IMR-90 (cell line): ENCODE measurements at regions not wholly inside any gene's neighbourhood (a gene's known extent, or its start where the extent isn't known, plus 50 kb on each side); places are given as distances from the start of the nearest gene placed in this dataset.

Experiments used
- ATAC-seq: fragments of 200-7000 bp; cut with Tn5 transposase; 2 replicates; pipeline ENCODE4 v1.9.1; 2020; ENCODE audit warnings: low read depth, mild to moderate bottlenecking, moderate library complexity
- BruUV-seq: library from RNA; stranded (reverse); fragments of 400-500 nt; replicated peaks from 2 replicates; lab custom pipeline; 2021; lab: Mats Ljungman, UMichigan
- CTCF ChIA-PET: fragments of 300-600 bp; formaldehyde crosslinking; extraction: SDS; loops from one replicate; lab custom pipeline; 2021; ENCODE audit warnings: antibody characterized with exemption; lab: Yijun Ruan, JAX
- POLR2A ChIA-PET: fragments of 300-600 bp; sonication (Branson Sonifier 250); formaldehyde crosslinking; loops from one replicate; lab custom pipeline; 2022; ENCODE audit warnings: antibody characterized with exemption; ENCODE audit not compliant: unreplicated experiment; lab: Charles Lee
- DNase-seq: peaks from one replicate; pipeline ENCODE4 v3.0.0; 2013
- H2AFZ ChIP-seq: replicated peaks from 2 replicates; pipeline ENCODE3; 2013; ENCODE audit warnings: low read length, mild to moderate bottlenecking; ENCODE audit not compliant: poor library complexity
- H2AK5ac ChIP-seq: 2 replicates; pipeline ENCODE4 v1.6.1; 2013; ENCODE audit warnings: low read depth, low read length, inconsistent platforms
- H2AK9ac ChIP-seq: replicated peaks from 2 replicates; pipeline ENCODE3; 2013; ENCODE audit warnings: mild to moderate bottlenecking, low read depth, low read length, moderate library complexity; ENCODE audit not compliant: poor library complexity
- H2BK120ac ChIP-seq: 2 replicates; pipeline ENCODE4 v1.6.1; 2013; ENCODE audit warnings: low read depth, low read length, inconsistent platforms
- H2BK15ac ChIP-seq: 3 replicates; pipeline ENCODE4 v1.6.1; 2013; ENCODE audit warnings: low read depth, low read length, inconsistent platforms
- H2BK20ac ChIP-seq: 2 replicates; pipeline ENCODE4 v1.6.1; 2013; ENCODE audit warnings: low read depth, mild to moderate bottlenecking, inconsistent platforms, low read length, moderate library complexity
- H2BK5ac ChIP-seq: 2 replicates; pipeline ENCODE4 v1.6.1; 2013; ENCODE audit warnings: mild to moderate bottlenecking, low read depth, low read length, inconsistent platforms; ENCODE audit not compliant: poor library complexity, severe bottlenecking
- H3K14ac ChIP-seq: replicated peaks from 2 replicates; pipeline ENCODE4 v1.6.1; 2013; ENCODE audit warnings: low read depth, low read length, inconsistent platforms
- H3K18ac ChIP-seq: 2 replicates; pipeline ENCODE4 v1.6.1; 2013; ENCODE audit warnings: low read depth, low read length, control low read depth
- H3K23ac ChIP-seq: 2 replicates; pipeline ENCODE4 v1.6.1; 2013; ENCODE audit warnings: low read depth, low read length, inconsistent platforms
- H3K27ac ChIP-seq: 2 replicates; pipeline ENCODE4 v1.5.1; 2013; ENCODE audit warnings: mild to moderate bottlenecking, control low read depth, low read length; ENCODE audit not compliant: insufficient read depth
- H3K27me3 ChIP-seq: 2 replicates; pipeline ENCODE4 v1.6.1; 2013; ENCODE audit warnings: low read length; ENCODE audit not compliant: control insufficient read depth, insufficient read depth
- H3K36me3 ChIP-seq: 2 replicates; pipeline ENCODE4 v1.6.1; 2013; ENCODE audit warnings: low read length, mixed read lengths; ENCODE audit not compliant: control insufficient read depth, insufficient read depth
- H3K4ac ChIP-seq: 2 replicates; pipeline ENCODE4 v1.6.1; 2013; ENCODE audit warnings: low read depth, low read length, inconsistent platforms
- H3K4me1 ChIP-seq: 2 replicates; pipeline ENCODE4 v1.6.1; 2013; ENCODE audit warnings: low read length, mixed read lengths; ENCODE audit not compliant: control insufficient read depth, insufficient read depth
- H3K4me2 ChIP-seq: 2 replicates; pipeline ENCODE4 v1.6.1; 2013; ENCODE audit warnings: low read depth, mild to moderate bottlenecking, control low read depth, low read length, moderate library complexity
- H3K4me3 ChIP-seq: 2 replicates; pipeline ENCODE4 v1.5.1; 2013; ENCODE audit warnings: low read depth, mild to moderate bottlenecking, control low read depth, low read length, moderate library complexity; ENCODE audit not compliant: insufficient read depth
- H3K56ac ChIP-seq: 2 replicates; pipeline ENCODE4 v1.6.1; 2013; ENCODE audit warnings: low read length, inconsistent platforms; ENCODE audit not compliant: insufficient read depth; ENCODE audit errors: extremely low read depth
- H3K79me1 ChIP-seq, 2 experiments: 2 replicates each; pipeline ENCODE4 v1.6.1; 2013; ENCODE audit warnings: low read length in 2 of 2, inconsistent platforms in 1 of 2, low read depth in 1 of 2
- H3K9ac ChIP-seq: 2 replicates; pipeline ENCODE4 v1.6.1; 2013; ENCODE audit warnings: low read depth, low read length, control low read depth
- H3K9me1 ChIP-seq: 2 replicates; pipeline ENCODE4 v1.6.1; 2013; ENCODE audit warnings: low read length, inconsistent platforms; ENCODE audit not compliant: insufficient read depth
- H3K9me3 ChIP-seq: 2 replicates; pipeline ENCODE4 v1.6.1; 2013; ENCODE audit warnings: low read length; ENCODE audit not compliant: control insufficient read depth, insufficient read depth
- H4K20me1 ChIP-seq: 2 replicates; pipeline ENCODE4 v1.6.1; 2013; ENCODE audit warnings: low read length, inconsistent platforms; ENCODE audit not compliant: insufficient read depth
- H4K5ac ChIP-seq: 2 replicates; pipeline ENCODE4 v1.6.1; 2013; ENCODE audit warnings: mild to moderate bottlenecking, low read depth, low read length, control low read depth
- H4K8ac ChIP-seq, 2 experiments: 2 replicates each; pipeline ENCODE4 v1.6.1; 2013; ENCODE audit warnings: low read depth in 2 of 2, low read length in 2 of 2, control low read depth in 1 of 2, inconsistent platforms in 1 of 2
- H4K91ac ChIP-seq: 2 replicates; pipeline ENCODE4 v1.6.1; 2013; ENCODE audit warnings: low read depth, low read length, inconsistent platforms; ENCODE audit not compliant: insufficient read depth
- BHLHE40 ChIP-seq: fragments of 150-350 bp; IDR thresholded peaks from 2 replicates; pipeline ENCODE4 v1.6.1; 2016; ENCODE audit warnings: mild to moderate bottlenecking, low read depth, low read length
- CEBPB ChIP-seq: IDR thresholded peaks from 2 replicates; pipeline ENCODE4 v1.6.1; 2012; ENCODE audit warnings: low read depth, low read length, improper control_type of control experiment
- CHD1 ChIP-seq: IDR thresholded peaks from 2 replicates; pipeline ENCODE4 v1.6.1; 2012; ENCODE audit warnings: low read depth, low read length, improper control_type of control experiment
- CTCF ChIP-seq: conservative IDR thresholded peaks from 2 replicates; pipeline ENCODE4 v1.5.1; 2012; ENCODE audit warnings: mild to moderate bottlenecking, low read depth, low read length, improper control_type of control experiment
- FOS ChIP-seq: fragments of 150-350 bp; IDR thresholded peaks from 2 replicates; pipeline ENCODE4 v1.6.1; 2016; ENCODE audit warnings: low read depth, low read length
- MAFK ChIP-seq: IDR thresholded peaks from 2 replicates; pipeline ENCODE4 v1.6.1; 2012; ENCODE audit warnings: low read depth, low read length, improper control_type of control experiment
- MAZ ChIP-seq: IDR thresholded peaks from 2 replicates; pipeline ENCODE4 v1.6.1; 2012; ENCODE audit warnings: low read depth, mild to moderate bottlenecking, low read length, improper control_type of control experiment, moderate library complexity, borderline replicate concordance
- MXI1 ChIP-seq: IDR thresholded peaks from 2 replicates; pipeline ENCODE4 v1.6.1; 2012; ENCODE audit warnings: low read depth, mild to moderate bottlenecking, low read length, moderate library complexity, borderline replicate concordance
- NFE2L2 ChIP-seq: fragments of 150-350 bp; IDR thresholded peaks from 2 replicates; pipeline ENCODE4 v1.6.1; 2016; ENCODE audit warnings: low read depth, mild to moderate bottlenecking, low read length
- POLR2A ChIP-seq: IDR thresholded peaks from 2 replicates; pipeline ENCODE4 v1.6.1; 2012; ENCODE audit warnings: mild to moderate bottlenecking, low read depth, low read length
- RAD21 ChIP-seq: IDR thresholded peaks from 2 replicates; pipeline ENCODE4 v1.6.1; 2012; ENCODE audit warnings: low read length, improper control_type of control experiment
- RCOR1 ChIP-seq: IDR thresholded peaks from 2 replicates; pipeline ENCODE4 v1.6.1; 2012; ENCODE audit warnings: mild to moderate bottlenecking, low read length, improper control_type of control experiment; ENCODE audit not compliant: insufficient replicate concordance
- RFX5 ChIP-seq: IDR thresholded peaks from 2 replicates; pipeline ENCODE4 v1.8.0; 2012; ENCODE audit warnings: low read depth, mild to moderate bottlenecking, low read length, moderate library complexity
- SMC3 ChIP-seq: fragments of 150-350 bp; IDR thresholded peaks from 2 replicates; pipeline ENCODE4 v1.6.1; 2016; ENCODE audit warnings: low read depth, mild to moderate bottlenecking, antibody characterized with exemption, low read length, moderate library complexity
- USF2 ChIP-seq: fragments of 150-350 bp; IDR thresholded peaks from 2 replicates; pipeline ENCODE4 v1.6.1; 2017; ENCODE audit warnings: mild to moderate bottlenecking, antibody characterized with exemption, low read length, low read depth
- WGBS, 2 experiments: methylation state at CpG; one replicate each; pipeline versions ENCODE4 v1.1.5 to v1.1.7; 2013; ENCODE audit warnings: missing lambda C conversion rate in 2 of 2; ENCODE audit not compliant: insufficient read length in 1 of 2; ENCODE audit errors: extremely low coverage in 2 of 2; 5-methylcytosine and 5-hydroxymethylcytosine counted together
- dilution Hi-C: fragments of 300-500 bp; cut with HindIII; formaldehyde crosslinking; loops from one replicate; pipeline ENCODE4 v1.14.3; 2018; ENCODE audit warnings: low sequenced_read_pairs; ENCODE audit not compliant: unreplicated experiment
- in situ Hi-C: fragments of 300-500 bp; cut with MboI; formaldehyde crosslinking; loops from 3 replicates; pipeline ENCODE4 v1.14.3; 2019; ENCODE audit warnings: low sequenced_read_pairs, inconsistent platforms, mixed read lengths
- intact Hi-C: fragments of 100-400 bp; cut with micrococcal nuclease; formaldehyde crosslinking; loops from 2 replicates; pipeline ENCODE4 v1.10.0; 2022
- TF ChIP-seq, protein P1 (sequence below): fragments of 150-350 bp; IDR thresholded peaks from 2 replicates; pipeline ENCODE4 v1.6.1; 2016; ENCODE audit warnings: low read depth, mild to moderate bottlenecking, low read length, moderate library complexity, borderline replicate concordance

DNA sequence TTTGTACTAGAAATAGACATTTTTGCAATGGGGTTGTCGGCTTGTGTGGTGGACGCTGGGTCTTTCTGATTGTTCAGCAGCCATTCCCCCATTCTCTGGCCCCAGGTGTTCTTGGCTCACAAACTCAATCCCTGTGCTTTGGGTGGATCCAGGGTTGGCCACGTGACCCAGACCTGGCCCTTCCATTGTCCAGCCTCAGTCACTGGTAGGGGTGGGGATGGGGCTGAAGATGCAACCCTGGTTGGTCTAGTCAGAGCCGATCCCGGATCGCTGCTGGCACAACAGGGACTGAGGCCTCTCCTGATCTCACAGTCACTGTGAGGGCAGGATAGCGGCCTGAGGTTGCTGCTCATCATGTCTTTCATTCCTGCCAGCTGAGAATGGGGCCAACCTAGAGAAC is 365.3 kb upstream of the SULF2 start:
- Histone ChIP-seq H3K9me1 (no peaks in the 10 kb centered on the region), H3K4me1 (no peaks in the 10 kb centered on the region), H3K4me3 (no peak overlapping the region), H3K79me1 (no peaks in the 10 kb centered on the region), H2BK15ac (no peak overlapping the region), H3K14ac (no peak overlapping the region), H4K91ac (no peak overlapping the region), H2AFZ (no peak overlapping the region), H3K4me2 (no peak overlapping the region), H2BK120ac (no peak overlapping the region), H4K20me1 (no peaks in the 10 kb centered on the region), H2BK20ac (no peak overlapping the region), H4K8ac (no peak overlapping the region), H3K18ac (no peak overlapping the region), H3K9me3 (peaks cover 4% of the 10 kb centered on the region; the same call in 1 of the 2 replicates), H3K56ac (no peak overlapping the region), H3K36me3 (no peaks in the 10 kb centered on the region), H2AK5ac (no peak overlapping the region), H3K27me3 (peaks cover 2% of the 10 kb centered on the region; the same call in 1 of the 2 replicates), H3K9ac (no peak overlapping the region), H2AK9ac (no peak overlapping the region), H2BK5ac (no peak overlapping the region), H4K5ac (no peak overlapping the region), H3K4ac (no peak overlapping the region), H3K23ac (no peak overlapping the region), H3K27ac (no peak overlapping the region)
- 0% methylated on average over 1 of the region's 7 CpGs; no CpG with 5 or more reads in 1 of the 2 experiments for WGBS, 2 experiments
- no TSS peak for BruUV-seq
- dilution Hi-C loops (no loop called here), intact Hi-C loops (no loop called here), in situ Hi-C loops (no loop called here)
- CTCF ChIA-PET: no interaction called here
- POLR2A ChIA-PET: no interaction called here
- TF ChIP-seq, protein P1, sequence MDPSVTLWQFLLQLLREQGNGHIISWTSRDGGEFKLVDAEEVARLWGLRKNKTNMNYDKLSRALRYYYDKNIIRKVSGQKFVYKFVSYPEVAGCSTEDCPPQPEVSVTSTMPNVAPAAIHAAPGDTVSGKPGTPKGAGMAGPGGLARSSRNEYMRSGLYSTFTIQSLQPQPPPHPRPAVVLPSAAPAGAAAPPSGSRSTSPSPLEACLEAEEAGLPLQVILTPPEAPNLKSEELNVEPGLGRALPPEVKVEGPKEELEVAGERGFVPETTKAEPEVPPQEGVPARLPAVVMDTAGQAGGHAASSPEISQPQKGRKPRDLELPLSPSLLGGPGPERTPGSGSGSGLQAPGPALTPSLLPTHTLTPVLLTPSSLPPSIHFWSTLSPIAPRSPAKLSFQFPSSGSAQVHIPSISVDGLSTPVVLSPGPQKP: no peak
- no peak for TF ChIP-seq NFE2L2
- TF ChIP-seq MAZ: no peak
- no peak for TF ChIP-seq RCOR1
- TF ChIP-seq CHD1: no peak
- TF ChIP-seq CTCF: no peak
- no peak for TF ChIP-seq USF2
- TF ChIP-seq MAFK: no peak
- no peak for TF ChIP-seq POLR2A
- no peak for TF ChIP-seq BHLHE40
- no peak for TF ChIP-seq RFX5
- no peak for TF ChIP-seq FOS
- TF ChIP-seq CEBPB: no peak
- TF ChIP-seq MXI1: no peak
- no peak for TF ChIP-seq RAD21
- TF ChIP-seq SMC3: no peak
- ATAC-seq: no peak
- DNase-seq: no peak
